T-helper 1 cell treated with Interleukin-12 subunit alpha and Interleukin-12 subunit beta and Interleukin-4 antibody, amounts not matched to agents 30 μg/mL and 1 μg/mL, for 36 hours (primary cell): ENCODE measurements at regions not wholly inside any gene's neighbourhood (a gene's known extent, or its start where the extent isn't known, plus 50 kb on each side); places are given as distances from the start of the nearest gene placed in this dataset.
A peak's percentile ranks its signal among the peaks of the same experiment; 100 is the strongest.

Experiments used
- H3K27ac Mint-ChIP-seq: one replicate; pipeline ENCODE4 v1.8.0; 2021; ENCODE audit warnings: mild to moderate bottlenecking, mixed read lengths
- H3K27me3 Mint-ChIP-seq: one replicate; pipeline ENCODE4 v1.8.0; 2021; ENCODE audit warnings: low read depth, mixed read lengths
- H3K36me3 Mint-ChIP-seq: one replicate; pipeline ENCODE4 v1.8.0; 2021; ENCODE audit warnings: low read depth, mixed read lengths
- H3K4me1 Mint-ChIP-seq: one replicate; pipeline ENCODE4 v1.8.0; 2021; ENCODE audit warnings: low read depth, mixed read lengths
- H3K4me3 Mint-ChIP-seq: one replicate; pipeline ENCODE4 v1.8.0; 2021; ENCODE audit warnings: mild to moderate bottlenecking, moderate library complexity, mixed read lengths
- H3K9me3 Mint-ChIP-seq: one replicate; pipeline ENCODE4 v1.8.0; 2021; ENCODE audit warnings: mixed read lengths

- Mint-ChIP-seq H3K27me3 (peaks cover 6% of the 10 kb centered on the region), H3K36me3 (no peaks in the 10 kb centered on the region), H3K4me3 (no peak overlapping the region), H3K9me3 (no peaks in the 10 kb centered on the region), H3K27ac (no peak overlapping the region), H3K4me1 (peaks cover 2% of the 10 kb centered on the region)
These were observed 114.9 kb upstream of the SLC45A1 start for GRCh38 chr1:8203056-8203455.

- Mint-ChIP-seq H3K4me3 (no peak overlapping the region), H3K4me1 (peaks cover 2% of the 10 kb centered on the region), H3K27me3 (peaks cover 6% of the 10 kb centered on the region), H3K27ac (no peak overlapping the region), H3K9me3 (no peaks in the 10 kb centered on the region), H3K36me3 (no peaks in the 10 kb centered on the region)
These were observed 115.6 kb upstream of the SLC45A1 start for GRCh38 chr1:8202182-8202905.

GRCh38 chr1:8201331-8201861, 116.5 kb upstream of the SLC45A1 start:
- no peaks in the 10 kb centered on the region for H3K36me3 Mint-ChIP-seq
- peaks cover 2% of the 10 kb centered on the region for H3K4me1 Mint-ChIP-seq
- no peaks in the 10 kb centered on the region for H3K9me3 Mint-ChIP-seq

GRCh38 chr1:8200317-8201115, 117.4 kb upstream of the SLC45A1 start:
- no peaks in the 10 kb centered on the region for H3K9me3 Mint-ChIP-seq
- H3K27ac Mint-ChIP-seq: no peak overlapping the region
- H3K36me3 Mint-ChIP-seq: no peaks in the 10 kb centered on the region
- peaks cover 6% of the 10 kb centered on the region for H3K27me3 Mint-ChIP-seq
- no peak overlapping the region for H3K4me3 Mint-ChIP-seq
- peaks cover 2% of the 10 kb centered on the region for H3K4me1 Mint-ChIP-seq

More at GRCh38 chr1:8201331-8201861, 116.5 kb upstream of the SLC45A1 start:
- no peak overlapping the region for H3K27ac Mint-ChIP-seq
- H3K27me3 Mint-ChIP-seq: peaks cover 6% of the 10 kb centered on the region
- H3K4me3 Mint-ChIP-seq: no peak overlapping the region

- Mint-ChIP-seq H3K4me3 (no peak overlapping the region), H3K36me3 (no peaks in the 10 kb centered on the region), H3K27ac (no peak overlapping the region), H3K27me3 (peaks cover 17% of the 10 kb centered on the region), H3K4me1 (peaks cover 8% of the 10 kb centered on the region), H3K9me3 (no peaks in the 10 kb centered on the region)
These were observed 119.4 kb upstream of the SLC45A1 start for GRCh38 chr1:8198522-8198921.

- no peaks in the 10 kb centered on the region for H3K9me3 Mint-ChIP-seq
- H3K27ac Mint-ChIP-seq: no peak overlapping the region
- no peaks in the 10 kb centered on the region for H3K36me3 Mint-ChIP-seq
- peaks cover 8% of the 10 kb centered on the region for H3K4me1 Mint-ChIP-seq
- H3K4me3 Mint-ChIP-seq: no peak overlapping the region
- H3K27me3 Mint-ChIP-seq: peaks cover 17% of the 10 kb centered on the region
These were observed 120.2 kb upstream of the SLC45A1 start for GRCh38 chr1:8197493-8198282.

- Mint-ChIP-seq H3K27ac (no peak overlapping the region), H3K36me3 (no peaks in the 10 kb centered on the region), H3K9me3 (no peaks in the 10 kb centered on the region), H3K4me3 (no peak overlapping the region), H3K27me3 (peaks cover 11% of the 10 kb centered on the region), H3K4me1 (peaks cover 8% of the 10 kb centered on the region)
These were observed 123.3 kb upstream of the SLC45A1 start for GRCh38 chr1:8194481-8195227.

GRCh38 chr1:8193840-8194406, 124.0 kb upstream of the SLC45A1 start:
- Mint-ChIP-seq H3K27me3 (peaks cover 11% of the 10 kb centered on the region), H3K4me3 (no peak overlapping the region), H3K9me3 (no peaks in the 10 kb centered on the region), H3K36me3 (no peaks in the 10 kb centered on the region), H3K4me1 (peaks cover 8% of the 10 kb centered on the region), H3K27ac (no peak overlapping the region)

GRCh38 chr1:8191474-8191873, 126.4 kb upstream of the SLC45A1 start:
- H3K27ac Mint-ChIP-seq: peak overlapping the region; percentile 2
- peaks cover 6% of the 10 kb centered on the region for H3K4me1 Mint-ChIP-seq
- H3K9me3 Mint-ChIP-seq: no peaks in the 10 kb centered on the region
- no peaks in the 10 kb centered on the region for H3K36me3 Mint-ChIP-seq
- H3K4me3 Mint-ChIP-seq: no peak overlapping the region
- H3K27me3 Mint-ChIP-seq: peaks cover 11% of the 10 kb centered on the region

- H3K27me3 Mint-ChIP-seq: peaks cover 10% of the 10 kb centered on the region
- H3K27ac Mint-ChIP-seq: no peak overlapping the region
- H3K4me3 Mint-ChIP-seq: no peak overlapping the region
- no peaks in the 10 kb centered on the region for H3K36me3 Mint-ChIP-seq
- H3K9me3 Mint-ChIP-seq: no peaks in the 10 kb centered on the region
- peaks cover 6% of the 10 kb centered on the region for H3K4me1 Mint-ChIP-seq
These were observed 127.9 kb upstream of the SLC45A1 start for GRCh38 chr1:8189931-8190483.

GRCh38 chr1:8185400-8185799, 132.5 kb upstream of the SLC45A1 start:
- H3K27ac Mint-ChIP-seq: no peak overlapping the region
- no peaks in the 10 kb centered on the region for H3K27me3 Mint-ChIP-seq
- H3K4me3 Mint-ChIP-seq: no peak overlapping the region
- H3K9me3 Mint-ChIP-seq: no peaks in the 10 kb centered on the region
- H3K36me3 Mint-ChIP-seq: no peaks in the 10 kb centered on the region
- H3K4me1 Mint-ChIP-seq: peaks cover 16% of the 10 kb centered on the region

- peak overlapping the region; percentile 9 for H3K27ac Mint-ChIP-seq
- H3K27me3 Mint-ChIP-seq: peaks cover 2% of the 10 kb centered on the region
- no peak overlapping the region for H3K4me3 Mint-ChIP-seq
- peaks cover 16% of the 10 kb centered on the region for H3K4me1 Mint-ChIP-seq
- peaks cover 10% of the 10 kb centered on the region for H3K9me3 Mint-ChIP-seq
- H3K36me3 Mint-ChIP-seq: peaks cover 2% of the 10 kb centered on the region
These were observed 133.6 kb upstream of the SLC45A1 start for GRCh38 chr1:8184301-8184700.

GRCh38 chr1:8182034-8182761, 135.7 kb upstream of the SLC45A1 start:
- peak overlapping the region; percentile 18 for H3K4me3 Mint-ChIP-seq

More at GRCh38 chr1:8182034-8182761, 135.7 kb upstream of the SLC45A1 start:
- peaks cover 21% of the 10 kb centered on the region for H3K9me3 Mint-ChIP-seq
- H3K4me1 Mint-ChIP-seq: peaks cover 16% of the 10 kb centered on the region
- H3K36me3 Mint-ChIP-seq: peaks cover 5% of the 10 kb centered on the region
- peak overlapping the region; percentile 91 for H3K27ac Mint-ChIP-seq
- H3K27me3 Mint-ChIP-seq: peaks cover 12% of the 10 kb centered on the region
